Spleen (tissue), 11 donors: ENCODE measurements at regions not wholly inside any gene's neighbourhood (a gene's known extent, or its start where the extent isn't known, plus 50 kb on each side); places are given as distances from the start of the nearest gene placed in this dataset.

ENCODE experiments used
- DNase-seq: peaks from one replicate; pipeline ENCODE4 v3.0.0-alpha.2; 2020
- H3K27ac ChIP-seq, 8 donors: fragments of 200-600 bp; sonication (generic) in 7 of 8; 1 replicate in 4 of 8; 2 replicates in 4 of 8; pipeline versions ENCODE4 v1.5.0 to v1.8.0; 2016 to 2021; ENCODE audit warnings: inconsistent platforms in 4 of 8, mild to moderate bottlenecking in 4 of 8, moderate library complexity in 1 of 8
- H3K27me3 ChIP-seq, 7 donors: fragments of 200-600 bp; sonication (generic) in 6 of 7; replicated peaks in 1 of 7; 1 replicate in 4 of 7; 2 replicates in 3 of 7; pipeline versions ENCODE4 v1.5.0 to v1.8.0; 2016 to 2021; ENCODE audit warnings: inconsistent platforms in 3 of 7, mild to moderate bottlenecking in 1 of 7
- H3K36me3 ChIP-seq, 6 donors: fragments of 200-600 bp; sonication (generic) in 5 of 6; 1 replicate in 4 of 6; 2 replicates in 2 of 6; pipeline versions ENCODE4 v1.5.0 to v1.8.0; 2016 to 2021; ENCODE audit warnings: inconsistent platforms in 2 of 6
- H3K4me1 ChIP-seq, 6 donors: fragments of 200-600 bp; sonication (generic) in 5 of 6; 1 replicate in 3 of 6; 2 replicates in 3 of 6; pipeline versions ENCODE4 v1.5.0 to v1.8.0; 2016 to 2021; ENCODE audit warnings: inconsistent platforms in 3 of 6
- H3K4me3 ChIP-seq, 8 donors: fragments of 200-600 bp; sonication (generic) in 7 of 8; 1 replicate in 4 of 8; 2 replicates in 4 of 8; pipeline versions ENCODE4 v1.5.0 to v1.8.0; 2016 to 2021; ENCODE audit warnings: inconsistent platforms in 4 of 8, mild to moderate bottlenecking in 4 of 8, moderate library complexity in 2 of 8
- H3K9me3 ChIP-seq, 8 donors: fragments of 200-600 bp; sonication (generic) in 7 of 8; 1 replicate in 4 of 8; 2 replicates in 4 of 8; pipeline versions ENCODE4 v1.5.0 to v1.8.0; 2016 to 2021; ENCODE audit warnings: inconsistent platforms in 4 of 8
- CTCF ChIP-seq, 11 experiments: fragments of 200-600 bp in 7 of 11; fragments of 450-650 bp in 4 of 11; sonication (generic) in 4 of 11; IDR thresholded peaks in 8 of 11; conservative IDR thresholded peaks in 3 of 11; 1 replicate in 7 of 11; 2 replicates in 4 of 11; pipeline versions ENCODE4 v1.4.0 to v1.8.0; 2016 to 2021; ENCODE audit warnings: antibody characterized with exemption in 11 of 11, inconsistent platforms in 4 of 11, mild to moderate bottlenecking in 1 of 11
- POLR2A ChIP-seq, 3 donors: fragments of 450-650 bp; IDR thresholded peaks; one replicate each; pipeline ENCODE4 v1.5.1; 2017; ENCODE audit warnings: antibody characterized with exemption in 3 of 3, mild to moderate bottlenecking in 1 of 3
- POLR2AphosphoS5 ChIP-seq, 3 donors: sonication (generic); formaldehyde crosslinking; IDR thresholded peaks; one replicate each; pipeline ENCODE4 v1.5.1; 2017; ENCODE audit warnings: antibody characterized with exemption in 3 of 3
- WGBS, 5 donors: extraction: QIAGEN DNeasy Blood & Tissue Kit in 3 of 5; methylation state at CpG; one replicate each; pipeline versions ENCODE4 v1.1.5 to v1.1.7; 2013 to 2018; 5-methylcytosine and 5-hydroxymethylcytosine counted together
- intact Hi-C: fragments of 100-400 bp; cut with DNase I; formaldehyde crosslinking; loops from one replicate; pipeline ENCODE4 v1.15.0; 2023; ENCODE audit warnings: low total_unique reads
- donor health status: healthy with polysubstance abuse.
- donor health status: DM: no; HTN: no; CAD: no; lungs with moderate emphysema.
- donor health status: DM: no; HTN: no; CAD: no.
- donor health status: Bipolar disorder and iron deficiency.
- donor health status: healthy.
- donor health status: DM: no; HTN: no; CAD: no.
- donor health status: DM: yes; HTN: yes; CAD: no.

GRCh38 chr11:115005663-115006062, 327.3 kb downstream of the NXPE2 start:
- no peak for TF ChIP-seq POLR2AphosphoS5 (IDR thresholded peaks at IDR 0.05)
- no peak for TF ChIP-seq POLR2A (IDR thresholded peaks at IDR 0.05)
- no peak for TF ChIP-seq CTCF (IDR thresholded peaks at IDR 0.05 in 8 of 11, conservative IDR thresholded peaks at IDR 0.05 in 3 of 11)
- Histone ChIP-seq H3K9me3 (peaks cover 0 to 4% (median 0%) of the 10 kb centered on the region in 8 donors), H3K4me1 (no peaks in the 10 kb centered on the region), H3K27me3 (peaks cover 0 to 3% (median 0%) of the 10 kb centered on the region in 7 donors), H3K36me3 (no peaks in the 10 kb centered on the region), H3K4me3 (no peak overlapping the region), H3K27ac (peak overlapping the region in 1 of 8 donors; percentile 36)
- WGBS, 5 donors = 62 to 83% (median 80%) methylated on average over 2 of the region's 2 CpGs
- no peak for DNase-seq
- intact Hi-C loops = no loop called here

- H3K9me3 ChIP-seq = peaks cover 0 to 4% (median 0%) of the 10 kb centered on the region in 8 donors
- WGBS, 5 donors = 58 to 93% (median 66%) methylated on average over 2 of the region's 2 CpGs
Observed at GRCh38 chr11:115007851-115008250, 329.5 kb downstream of the NXPE2 start.

GRCh38 chr11:115008799-115009198, 330.5 kb downstream of the NXPE2 start:
- DNase-seq = no peak
- no peak for TF ChIP-seq POLR2AphosphoS5 (IDR thresholded peaks at IDR 0.05)
- TF ChIP-seq POLR2A (IDR thresholded peaks at IDR 0.05) = no peak
- no peak for TF ChIP-seq CTCF (IDR thresholded peaks at IDR 0.05 in 8 of 11, conservative IDR thresholded peaks at IDR 0.05 in 3 of 11)
- WGBS, 5 donors = 61 to 69% (median 64%) methylated on average over 4 to 6 of the region's 6 CpGs
- intact Hi-C loops = no loop called here
- Histone ChIP-seq H3K9me3 (peaks cover 0 to 6% (median 0%) of the 10 kb centered on the region in 8 donors), H3K36me3 (no peaks in the 10 kb centered on the region), H3K4me3 (no peak overlapping the region), H3K27me3 (no peaks in the 10 kb centered on the region), H3K27ac (no peak overlapping the region), H3K4me1 (no peaks in the 10 kb centered on the region)

More at GRCh38 chr11:115007851-115008250, 329.5 kb downstream of the NXPE2 start:
- no peaks in the 10 kb centered on the region for H3K4me1 ChIP-seq
- no peak overlapping the region for H3K4me3 ChIP-seq
- H3K27ac ChIP-seq = no peak overlapping the region
- intact Hi-C loops = no loop called here
- TF ChIP-seq POLR2A (IDR thresholded peaks at IDR 0.05) (no peak), CTCF (IDR thresholded peaks at IDR 0.05 in 8 of 11, conservative IDR thresholded peaks at IDR 0.05 in 3 of 11) (no peak), POLR2AphosphoS5 (IDR thresholded peaks at IDR 0.05) (no peak)
- no peak for DNase-seq
- H3K36me3 ChIP-seq = no peaks in the 10 kb centered on the region
- no peaks in the 10 kb centered on the region for H3K27me3 ChIP-seq

GRCh38 chr11:115017529-115017928, 339.2 kb downstream of the NXPE2 start:
- H3K4me1 ChIP-seq = no peaks in the 10 kb centered on the region
- no peaks in the 10 kb centered on the region for H3K27me3 ChIP-seq
- intact Hi-C loops = no loop called here
- no peak overlapping the region for H3K4me3 ChIP-seq
- H3K36me3 ChIP-seq = no peaks in the 10 kb centered on the region
- TF ChIP-seq CTCF (IDR thresholded peaks at IDR 0.05 in 8 of 11, conservative IDR thresholded peaks at IDR 0.05 in 3 of 11) (no peak), POLR2AphosphoS5 (IDR thresholded peaks at IDR 0.05) (no peak), POLR2A (IDR thresholded peaks at IDR 0.05) (no peak)
- H3K9me3 ChIP-seq = peaks cover 0 to 74% (median 45%) of the 10 kb centered on the region in 8 donors
- no peak for DNase-seq
- no peak overlapping the region for H3K27ac ChIP-seq
